Ovary (tissue), 3 donors: ENCODE measurements at regions not wholly inside any gene's neighbourhood (a gene's known extent, or its start where the extent isn't known, plus 50 kb on each side); places are given as distances from the start of the nearest gene placed in this dataset.
"Not testable (repeated sequence)": the region's sequence is repeated elsewhere in the genome, so short reads cannot be mapped to it uniquely, and the experiment has no call there.

Experiments
- EP300 ChIP-seq: sonication (generic); formaldehyde crosslinking; IDR thresholded peaks from one replicate; pipeline ENCODE4 v1.6.1; 2017; ENCODE audit warnings: antibody characterized with exemption
- POLR2A ChIP-seq: fragments of 450-650 bp; IDR thresholded peaks from one replicate; pipeline ENCODE4 v1.6.1; 2017; ENCODE audit warnings: antibody characterized with exemption, mild to moderate bottlenecking, moderate library complexity
- TF ChIP-seq, protein P1 (sequence below), 3 donors: fragments of 450-650 bp in 2 of 3; fragments of 200-600 bp in 1 of 3; IDR thresholded peaks; one replicate each; pipeline versions ENCODE4 v1.5.1 to v1.8.0; 2016 to 2022; ENCODE audit warnings: antibody characterized with exemption in 3 of 3, mild to moderate bottlenecking in 1 of 3
- donor health status: DM: no; HTN: no; CAD: no.

- TF ChIP-seq, protein P1, sequence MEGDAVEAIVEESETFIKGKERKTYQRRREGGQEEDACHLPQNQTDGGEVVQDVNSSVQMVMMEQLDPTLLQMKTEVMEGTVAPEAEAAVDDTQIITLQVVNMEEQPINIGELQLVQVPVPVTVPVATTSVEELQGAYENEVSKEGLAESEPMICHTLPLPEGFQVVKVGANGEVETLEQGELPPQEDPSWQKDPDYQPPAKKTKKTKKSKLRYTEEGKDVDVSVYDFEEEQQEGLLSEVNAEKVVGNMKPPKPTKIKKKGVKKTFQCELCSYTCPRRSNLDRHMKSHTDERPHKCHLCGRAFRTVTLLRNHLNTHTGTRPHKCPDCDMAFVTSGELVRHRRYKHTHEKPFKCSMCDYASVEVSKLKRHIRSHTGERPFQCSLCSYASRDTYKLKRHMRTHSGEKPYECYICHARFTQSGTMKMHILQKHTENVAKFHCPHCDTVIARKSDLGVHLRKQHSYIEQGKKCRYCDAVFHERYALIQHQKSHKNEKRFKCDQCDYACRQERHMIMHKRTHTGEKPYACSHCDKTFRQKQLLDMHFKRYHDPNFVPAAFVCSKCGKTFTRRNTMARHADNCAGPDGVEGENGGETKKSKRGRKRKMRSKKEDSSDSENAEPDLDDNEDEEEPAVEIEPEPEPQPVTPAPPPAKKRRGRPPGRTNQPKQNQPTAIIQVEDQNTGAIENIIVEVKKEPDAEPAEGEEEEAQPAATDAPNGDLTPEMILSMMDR (IDR thresholded peaks at IDR 0.05): not testable (repeated sequence)
- not testable (repeated sequence) for TF ChIP-seq POLR2A, EP300
These were observed 489.0 kb upstream of the GRIN3A start for GRCh38 chr9:102227416-102227815.
